Renal cortical epithelial cell (primary cell): ENCODE measurements at regions not wholly inside any gene's neighbourhood (a gene's known extent, or its start where the extent isn't known, plus 50 kb on each side); places are given as distances from the start of the nearest gene placed in this dataset.
A peak's percentile ranks its signal among the peaks of the same experiment; 100 is the strongest.
"Not testable (repeated sequence)": the region's sequence is repeated elsewhere in the genome, so short reads cannot be mapped to it uniquely, and the experiment has no call there.

Source experiments
- DNase-seq: peaks from one replicate; pipeline ENCODE4 v3.0.0-alpha.2; 2011; ENCODE audit warnings: low read depth

DNA sequence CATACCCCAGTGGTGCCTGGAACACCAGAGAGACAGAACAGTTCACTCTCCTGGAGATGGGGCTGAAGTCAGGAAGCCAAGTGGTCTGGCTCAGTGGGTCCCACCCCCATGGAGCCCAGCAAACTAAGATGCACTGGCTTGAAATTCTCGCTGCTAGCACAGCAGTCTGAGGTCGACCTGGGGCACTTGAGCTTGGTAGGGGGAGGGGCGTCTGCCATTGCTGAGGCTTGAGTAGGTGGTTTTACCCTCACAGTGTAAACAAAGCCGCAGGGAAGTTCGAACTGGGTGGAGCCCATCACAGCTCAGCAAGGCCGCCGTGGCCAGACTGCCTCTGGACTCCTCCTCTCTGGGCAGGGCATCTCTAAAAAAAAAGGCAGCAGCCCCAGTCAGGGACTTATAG, 272.0 kb downstream of the KLF13 start:
- DNase-seq = peak; percentile 27

DNA sequence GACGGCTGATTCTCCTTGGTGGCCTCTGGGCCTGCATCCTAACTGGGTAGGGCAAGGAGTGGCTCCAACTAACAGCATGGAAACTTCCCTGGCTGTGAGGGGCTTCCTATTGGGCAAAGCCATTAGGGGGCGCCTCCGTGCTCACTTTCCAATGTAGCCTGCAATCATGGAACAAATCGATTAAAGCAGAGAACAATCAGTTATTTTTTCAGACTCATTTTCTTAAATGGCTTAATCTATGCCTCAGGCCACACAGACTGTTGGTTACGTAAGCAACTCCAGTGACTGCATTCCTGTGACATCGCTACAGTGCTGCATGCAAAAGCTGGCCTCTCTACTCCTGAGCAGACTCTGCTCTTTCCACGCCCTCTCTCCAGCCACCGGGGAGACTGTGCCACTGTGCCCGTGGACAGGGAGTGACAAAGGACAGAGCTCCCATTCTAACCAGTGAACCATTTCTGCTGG, 278.9 kb downstream of the KLF13 start:
- DNase-seq = peak; percentile 49

- peak; percentile 62 for DNase-seq
These were observed 279.6 kb downstream of the KLF13 start for GRCh38 chr15:31606194-31606669.

GRCh38 chr15:31606931-31607497, 280.4 kb downstream of the KLF13 start:
- no peak for DNase-seq

DNA sequence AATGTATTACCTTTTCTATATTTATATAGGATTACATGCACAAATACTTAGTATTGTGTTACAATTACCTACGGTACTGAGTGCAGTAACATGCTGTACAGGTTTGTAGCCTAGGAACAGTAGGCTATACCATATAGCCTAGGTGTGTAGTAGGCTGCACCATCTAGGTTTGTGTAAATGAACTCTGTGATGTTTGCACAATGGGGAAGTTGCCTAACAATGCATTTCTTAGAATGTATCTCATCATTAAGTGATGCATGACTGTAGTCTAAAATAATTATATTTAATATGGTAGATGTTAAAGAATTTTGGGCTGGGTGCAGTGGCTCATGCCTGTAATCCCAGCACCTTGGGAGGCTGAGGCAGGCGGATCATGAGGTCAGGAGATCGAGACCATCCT, 281.0 kb downstream of the KLF13 start:
- no peak for DNase-seq

GRCh38 chr15:31609258-31609681, 282.6 kb downstream of the KLF13 start:
- DNase-seq = no peak

GRCh38 chr15:31609906-31610305, 283.3 kb downstream of the KLF13 start:
- no peak for DNase-seq

GRCh38 chr15:31615643-31616415, 289.2 kb downstream of the KLF13 start:
- no peak for DNase-seq

DNA sequence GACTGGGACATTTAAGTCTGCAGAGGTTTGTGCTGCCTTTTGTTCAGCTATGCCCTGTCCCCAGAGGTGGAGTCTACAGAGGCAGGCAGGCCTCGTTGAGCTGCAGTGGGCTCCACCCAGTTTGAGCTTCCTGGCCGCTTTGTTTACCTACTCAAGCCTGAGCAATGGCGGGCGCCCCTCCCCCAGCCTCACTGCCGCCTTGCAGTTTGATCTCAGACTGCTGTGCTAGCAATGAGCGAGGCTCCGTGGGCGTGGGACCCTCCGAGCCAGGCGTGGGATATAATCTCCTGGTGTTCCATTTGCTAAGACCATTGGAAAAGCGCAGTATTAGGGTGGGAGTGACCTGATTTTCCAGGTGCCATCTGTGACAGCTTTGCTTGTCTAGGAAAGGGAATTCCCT, 296.7 kb downstream of the KLF13 start:
- not testable (repeated sequence) for DNase-seq

DNA sequence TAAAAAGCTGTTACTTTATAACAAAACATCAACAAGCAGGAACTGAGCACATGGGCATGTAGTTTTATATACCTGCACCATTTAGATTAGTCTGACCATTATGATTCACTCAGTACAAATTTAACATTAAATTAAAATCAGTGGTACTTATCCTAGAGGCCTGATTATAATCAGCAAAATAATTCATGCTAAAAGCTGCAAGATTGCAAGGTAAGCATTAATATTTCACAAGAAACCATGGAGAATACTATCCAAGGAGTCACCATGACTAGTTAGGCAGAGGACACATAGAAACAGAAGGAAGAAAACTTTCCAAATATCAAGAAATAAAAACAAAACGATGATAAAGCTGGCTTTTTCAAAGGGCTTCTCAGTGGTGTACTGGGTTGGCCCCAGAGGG, 297.5 kb downstream of the KLF13 start:
- not testable (repeated sequence) for DNase-seq

DNA sequence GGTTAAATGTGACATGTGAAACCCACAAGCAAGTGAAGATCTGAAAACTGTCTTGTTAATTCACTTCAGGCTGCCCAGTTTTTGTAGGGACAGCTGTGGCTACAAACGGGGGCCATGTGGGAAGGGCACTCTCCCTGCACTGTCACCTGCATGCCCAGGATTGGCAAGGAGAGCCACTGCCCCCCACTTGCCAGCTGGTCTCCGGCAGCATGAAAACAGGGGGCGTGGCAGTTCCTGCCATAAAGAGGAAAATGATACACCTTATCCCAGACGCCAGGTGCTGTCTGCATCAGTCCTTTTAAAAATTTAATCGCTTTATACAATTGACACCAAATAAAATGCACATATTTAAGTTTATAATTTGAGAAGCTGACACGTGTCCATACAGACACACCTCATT, 309.1 kb downstream of the KLF13 start:
- not testable (repeated sequence) for DNase-seq

DNA sequence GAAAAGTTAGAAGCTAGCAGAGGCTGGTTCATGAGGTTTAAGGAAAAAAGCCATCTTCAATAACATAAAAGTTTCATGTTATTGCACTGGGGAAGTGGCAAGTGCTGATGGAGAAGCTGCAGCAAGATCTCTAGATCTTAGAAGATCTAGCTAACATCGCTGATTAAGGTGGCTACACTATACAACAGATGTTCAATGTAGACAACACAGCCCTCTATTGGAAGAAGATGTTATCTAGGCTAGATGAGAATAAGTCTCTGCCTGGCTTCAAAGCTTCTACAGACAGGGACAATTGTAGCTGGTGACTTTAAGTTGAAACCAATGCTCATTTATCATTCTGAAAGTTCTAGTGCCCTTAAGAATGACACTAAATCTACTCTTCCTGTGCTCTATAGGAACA, 310.3 kb downstream of the KLF13 start:
- DNase-seq = not testable (repeated sequence)

GRCh38 chr15:31643955-31644354, 317.3 kb downstream of the KLF13 start:
- DNase-seq = not testable (repeated sequence)

GRCh38 chr15:31644761-31645160, 318.1 kb downstream of the KLF13 start:
- not testable (repeated sequence) for DNase-seq

- not testable (repeated sequence) for DNase-seq
These were observed 320.7 kb downstream of the KLF13 start for GRCh38 chr15:31647337-31647826.

- not testable (repeated sequence) for DNase-seq
These were observed 323.0 kb downstream of the KLF13 start for GRCh38 chr15:31649634-31650033.

DNA sequence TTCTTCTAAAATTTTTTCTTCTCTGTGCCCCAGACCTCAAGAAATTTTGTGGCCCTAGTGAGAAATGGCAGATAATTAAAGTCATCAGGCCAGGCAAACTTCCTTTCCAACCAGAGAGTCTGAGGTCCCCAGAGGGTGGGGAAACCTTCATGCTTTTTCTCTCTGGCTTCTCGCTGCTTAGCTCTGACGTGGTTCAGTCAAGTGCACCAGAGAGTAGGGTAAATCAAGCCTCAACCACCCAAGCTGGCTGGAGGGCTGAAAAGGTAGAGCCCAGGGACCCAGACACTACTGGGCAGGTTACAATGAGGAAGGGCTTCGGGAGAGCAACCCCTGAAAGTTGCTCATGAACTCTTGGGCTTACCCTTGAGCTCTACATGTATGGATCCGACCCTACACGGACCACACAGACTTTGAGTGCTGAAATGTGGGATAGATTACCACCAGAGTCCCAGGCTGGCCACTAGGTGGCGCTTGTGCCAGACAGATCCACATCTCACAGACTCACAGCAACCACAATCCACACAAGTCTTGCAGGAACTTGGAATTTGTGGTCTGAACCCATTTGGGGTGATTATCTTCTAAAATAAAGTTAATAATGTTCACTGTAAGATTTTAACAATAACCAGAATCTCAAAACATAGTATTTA, 323.5 kb downstream of the KLF13 start:
- DNase-seq = not testable (repeated sequence)

DNA sequence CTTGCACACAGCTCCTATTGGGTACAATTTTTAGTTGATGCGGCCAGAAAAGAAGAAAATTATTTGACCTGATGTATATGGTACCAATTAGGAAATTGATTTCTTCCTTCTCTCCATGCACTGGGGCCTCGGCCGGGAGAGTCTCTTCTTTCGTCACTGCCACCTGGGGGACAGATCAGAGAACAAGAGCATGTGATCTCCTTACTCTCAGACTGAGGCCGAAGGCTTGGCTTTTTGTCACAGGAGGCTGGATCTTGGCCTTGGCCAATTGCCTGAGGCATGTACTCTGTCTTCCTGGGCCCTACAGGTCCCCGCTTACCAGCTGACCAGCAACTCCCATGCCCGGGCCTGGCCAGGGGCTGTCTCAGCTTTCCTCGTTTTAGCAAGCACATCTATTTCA, 330.3 kb downstream of the KLF13 start:
- not testable (repeated sequence) for DNase-seq

DNA sequence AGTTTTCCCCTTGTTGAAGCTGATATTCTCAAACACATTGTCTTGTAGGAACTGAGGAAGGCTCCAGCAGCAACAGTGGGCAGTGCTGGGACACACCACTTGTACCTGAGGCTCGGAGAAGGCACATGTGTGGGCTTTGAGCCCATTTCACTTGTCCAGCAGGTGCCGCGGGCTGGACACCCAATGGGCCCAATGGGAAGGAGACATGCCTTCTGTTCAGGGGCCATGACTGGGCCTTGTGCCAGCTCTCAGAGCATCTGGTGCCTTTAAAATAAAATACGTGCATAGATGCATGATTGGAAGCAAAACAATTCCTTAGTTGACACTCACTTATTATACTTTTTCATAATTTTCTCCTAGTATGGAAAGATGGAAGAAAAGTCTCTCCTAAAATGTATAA, 334.2 kb downstream of the KLF13 start:
- no peak for DNase-seq

GRCh38 chr15:31665732-31666131, 339.1 kb downstream of the KLF13 start:
- DNase-seq = not testable (repeated sequence)

DNA sequence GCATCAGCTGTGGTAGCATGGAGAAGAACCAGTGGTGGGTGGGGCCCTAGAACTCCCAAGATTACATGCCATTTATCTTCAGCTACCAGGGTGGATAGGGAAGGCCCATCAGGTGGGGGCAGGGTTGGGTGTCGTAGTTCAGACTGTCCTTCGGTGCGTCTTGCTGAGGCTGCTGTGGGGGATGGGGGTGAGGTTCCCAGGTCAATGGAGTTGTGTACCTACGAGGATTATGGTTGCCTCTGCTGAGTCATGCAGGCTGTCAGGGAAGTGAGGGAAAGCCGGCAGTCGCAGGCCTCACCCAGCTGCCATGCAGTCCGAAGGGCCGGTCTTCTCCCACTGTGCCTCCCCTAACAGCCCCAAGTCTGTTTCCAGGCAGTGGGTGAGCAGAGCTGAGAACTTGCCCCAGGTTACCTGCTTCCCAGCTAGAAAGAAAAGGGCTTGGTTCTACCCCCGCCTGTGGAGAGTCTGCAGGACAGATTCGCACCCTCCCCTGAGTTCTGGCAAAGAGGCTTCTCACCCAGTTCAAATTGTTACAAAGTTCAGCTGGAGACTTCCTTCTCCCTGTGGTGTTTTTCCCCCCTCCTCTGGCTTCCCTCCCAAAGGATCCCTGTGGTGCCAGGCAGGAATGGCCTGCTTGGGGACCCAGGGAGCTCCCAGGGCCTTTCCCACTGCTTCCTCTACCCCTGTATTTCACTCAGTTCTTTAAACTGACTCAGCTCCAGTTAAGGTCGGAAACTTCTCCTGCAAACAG, 342.7 kb downstream of the KLF13 start:
- DNase-seq = not testable (repeated sequence)

GRCh38 chr15:31673263-31673662, 346.6 kb downstream of the KLF13 start:
- not testable (repeated sequence) for DNase-seq
